ENCODE measurements at regions not wholly inside any gene's neighbourhood (a gene's known extent, or its start where the extent isn't known, plus 50 kb on each side); places are given as distances from the start of the nearest gene placed in this dataset.

DNA sequence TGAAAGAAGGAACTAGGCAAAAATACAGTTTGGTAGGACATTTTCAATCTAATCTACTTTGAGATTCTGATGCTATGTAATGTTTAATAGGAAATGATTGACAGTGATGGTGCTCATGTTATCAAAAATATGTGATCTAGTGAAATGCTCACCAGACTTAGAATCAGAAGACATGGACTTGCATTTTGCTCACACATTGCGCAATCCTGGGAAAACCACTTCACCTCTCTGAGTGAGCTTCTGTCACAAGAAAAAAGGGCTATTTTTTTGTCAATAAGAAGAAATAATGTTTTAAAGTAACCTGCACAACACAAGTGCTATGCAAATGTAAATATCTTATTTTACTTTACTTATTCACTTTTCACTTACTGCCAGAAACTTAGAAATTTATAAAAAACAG lies 380.9 kb upstream of the HTR2A start:
- no peak for TF ChIP-seq EZH2 (IDR thresholded peaks at IDR 0.05; ENCODE audit: borderline replicate concordance, insufficient read depth, low read depth, low read length, poor library complexity, severe bottlenecking)
- TF ChIP-seq, protein P1, sequence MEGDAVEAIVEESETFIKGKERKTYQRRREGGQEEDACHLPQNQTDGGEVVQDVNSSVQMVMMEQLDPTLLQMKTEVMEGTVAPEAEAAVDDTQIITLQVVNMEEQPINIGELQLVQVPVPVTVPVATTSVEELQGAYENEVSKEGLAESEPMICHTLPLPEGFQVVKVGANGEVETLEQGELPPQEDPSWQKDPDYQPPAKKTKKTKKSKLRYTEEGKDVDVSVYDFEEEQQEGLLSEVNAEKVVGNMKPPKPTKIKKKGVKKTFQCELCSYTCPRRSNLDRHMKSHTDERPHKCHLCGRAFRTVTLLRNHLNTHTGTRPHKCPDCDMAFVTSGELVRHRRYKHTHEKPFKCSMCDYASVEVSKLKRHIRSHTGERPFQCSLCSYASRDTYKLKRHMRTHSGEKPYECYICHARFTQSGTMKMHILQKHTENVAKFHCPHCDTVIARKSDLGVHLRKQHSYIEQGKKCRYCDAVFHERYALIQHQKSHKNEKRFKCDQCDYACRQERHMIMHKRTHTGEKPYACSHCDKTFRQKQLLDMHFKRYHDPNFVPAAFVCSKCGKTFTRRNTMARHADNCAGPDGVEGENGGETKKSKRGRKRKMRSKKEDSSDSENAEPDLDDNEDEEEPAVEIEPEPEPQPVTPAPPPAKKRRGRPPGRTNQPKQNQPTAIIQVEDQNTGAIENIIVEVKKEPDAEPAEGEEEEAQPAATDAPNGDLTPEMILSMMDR (IDR thresholded peaks at IDR 0.05): no peak
- no peak overlapping the region for H3K4me3 ChIP-seq (ENCODE audit: control extremely low read depth in 1 of 5, extremely low read depth in 1 of 5, insufficient read depth in 1 of 5, low read depth in 2 of 5, low read length in 4 of 5)
- Mint-ChIP-seq H3K9me3 (ENCODE audit: insufficient read depth) (no peaks in the 10 kb centered on the region), H3K4me3 (no peak overlapping the region), H3K4me1 (no peaks in the 10 kb centered on the region), H3K27ac (no peak overlapping the region), H3K27me3 (peaks cover 4% of the 10 kb centered on the region)
- ATAC-seq (ENCODE audit: low read depth): no peak
- ChIA-PET CTCF (no interaction called here), POLR2A (no interaction called here)
- H3K27ac ChIP-seq (ENCODE audit: low read length in 2 of 2): no peak overlapping the region
- no peaks in the 10 kb centered on the region for H4K20me1 ChIP-seq (ENCODE audit: control insufficient read depth, insufficient read depth, low read length, poor library complexity, severe bottlenecking)
- intact Hi-C loops (cut with micrococcal nuclease): no loop called here
- no peak overlapping the region for H2AFZ ChIP-seq (ENCODE audit: insufficient read depth, low read depth, low read length, poor library complexity, severe bottlenecking)
- H3K79me2 ChIP-seq (ENCODE audit: control insufficient read depth, insufficient read depth, low read length): no peaks in the 10 kb centered on the region
- H3K4me2 ChIP-seq (replicated peaks; ENCODE audit: low read depth, low read length, poor library complexity, severe bottlenecking): no peak overlapping the region
- no peaks in the 10 kb centered on the region for H3K4me1 ChIP-seq (ENCODE audit: control insufficient read depth in 2 of 2, insufficient read depth in 2 of 2, low read length in 2 of 2)
- DNase-seq: no peak
- no CpG with 5 or more reads among the region's 1 CpG for WGBS (ENCODE audit: insufficient coverage)
- H3K9ac ChIP-seq (ENCODE audit: low read length): no peak overlapping the region
- peaks cover 0 to 2% (median 0%) of the 10 kb centered on the region in 4 experiments for H3K27me3 ChIP-seq (replicated peaks in 1 of 4; ENCODE audit: control extremely low read depth in 1 of 4, control insufficient read depth in 3 of 4, insufficient read depth in 4 of 4, low read length in 3 of 4)
- H3K36me3 ChIP-seq (replicated peaks in 1 of 2; ENCODE audit: control extremely low read depth in 1 of 2, control insufficient read depth in 1 of 2, extremely low read depth in 1 of 2, insufficient read depth in 2 of 2, low read length in 1 of 2): no peaks in the 10 kb centered on the region
- H3K9me3 ChIP-seq (ENCODE audit: control extremely low read depth in 1 of 3, control insufficient read depth in 2 of 3, insufficient read depth in 1 of 3, low read length in 2 of 3): no peaks in the 10 kb centered on the region

DNA sequence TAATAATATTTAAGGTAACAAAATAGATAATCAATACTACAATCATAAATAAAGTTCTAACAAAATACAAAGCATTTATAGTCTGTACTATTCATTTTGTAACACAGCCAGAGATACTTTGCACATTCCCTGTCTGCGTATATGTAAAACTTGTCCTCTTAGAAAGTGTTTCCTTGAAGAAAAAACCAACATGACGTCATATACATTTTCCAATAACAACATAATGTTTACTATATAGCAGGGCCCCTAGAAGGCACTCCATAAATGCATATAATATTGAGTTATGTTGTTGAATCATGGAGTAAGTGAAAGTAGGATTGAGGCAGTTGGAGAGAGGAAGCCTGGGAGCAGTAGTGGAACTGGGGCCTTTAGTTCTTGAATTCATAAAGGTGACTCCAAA lies 371.4 kb upstream of the HTR2A start:
- no peak for TF ChIP-seq EZH2 (IDR thresholded peaks at IDR 0.05; ENCODE audit: borderline replicate concordance, insufficient read depth, low read depth, low read length, poor library complexity, severe bottlenecking)
- TF ChIP-seq, protein P1 (IDR thresholded peaks at IDR 0.05): no peak
- H3K27ac ChIP-seq (ENCODE audit: low read length in 2 of 2): no peak overlapping the region
- ATAC-seq (ENCODE audit: low read depth): no peak
- Mint-ChIP-seq H3K9me3 (ENCODE audit: insufficient read depth) (peaks cover 5% of the 10 kb centered on the region), H3K27me3 (no peaks in the 10 kb centered on the region), H3K4me3 (no peak overlapping the region), H3K4me1 (no peaks in the 10 kb centered on the region), H3K27ac (no peak overlapping the region)
- H3K4me1 ChIP-seq (ENCODE audit: control insufficient read depth in 2 of 2, insufficient read depth in 2 of 2, low read length in 2 of 2): no peaks in the 10 kb centered on the region
- ChIA-PET CTCF (no interaction called here), POLR2A (no interaction called here)
- H3K27me3 ChIP-seq (replicated peaks in 1 of 4; ENCODE audit: control extremely low read depth in 1 of 4, control insufficient read depth in 3 of 4, insufficient read depth in 4 of 4, low read length in 3 of 4): no peaks in the 10 kb centered on the region
- WGBS (ENCODE audit: insufficient coverage): no CpG with 5 or more reads among the region's 2 CpGs
- no peaks in the 10 kb centered on the region for H3K9me3 ChIP-seq (ENCODE audit: control extremely low read depth in 1 of 3, control insufficient read depth in 2 of 3, insufficient read depth in 1 of 3, low read length in 2 of 3)
- H3K4me2 ChIP-seq (replicated peaks; ENCODE audit: low read depth, low read length, poor library complexity, severe bottlenecking): no peak overlapping the region
- H2AFZ ChIP-seq (ENCODE audit: insufficient read depth, low read depth, low read length, poor library complexity, severe bottlenecking): no peak overlapping the region
- H3K79me2 ChIP-seq (ENCODE audit: control insufficient read depth, insufficient read depth, low read length): no peaks in the 10 kb centered on the region
- H4K20me1 ChIP-seq (ENCODE audit: control insufficient read depth, insufficient read depth, low read length, poor library complexity, severe bottlenecking): no peaks in the 10 kb centered on the region
- no peaks in the 10 kb centered on the region for H3K36me3 ChIP-seq (replicated peaks in 1 of 2; ENCODE audit: control extremely low read depth in 1 of 2, control insufficient read depth in 1 of 2, extremely low read depth in 1 of 2, insufficient read depth in 2 of 2, low read length in 1 of 2)
- H3K4me3 ChIP-seq (ENCODE audit: control extremely low read depth in 1 of 5, extremely low read depth in 1 of 5, insufficient read depth in 1 of 5, low read depth in 2 of 5, low read length in 4 of 5): no peak overlapping the region
- no peak overlapping the region for H3K9ac ChIP-seq (ENCODE audit: low read length)
- intact Hi-C loops (cut with micrococcal nuclease): no loop called here
- no peak for DNase-seq

Measured in B cell (primary cell).